ENCODE measurements at regions not wholly inside any gene's neighbourhood (a gene's known extent, or its start where the extent isn't known, plus 50 kb on each side); places are given as distances from the start of the nearest gene placed in this dataset.
"Not testable (repeated sequence)": the region's sequence is repeated elsewhere in the genome, so short reads cannot be mapped to it uniquely, and the experiment has no call there.

- TF ChIP-seq CTCF (conservative IDR thresholded peaks at IDR 0.05; ENCODE audit: low read depth, low read length); USF2 (IDR thresholded peaks at IDR 0.05; ENCODE audit: low read depth, low read length); CEBPB (IDR thresholded peaks at IDR 0.05; ENCODE audit: low read depth, low read length); FOS (IDR thresholded peaks at IDR 0.05; ENCODE audit: low read depth, low read length); POLR2A (IDR thresholded peaks at IDR 0.05; ENCODE audit: low read depth, low read length); MXI1 (IDR thresholded peaks at IDR 0.05; ENCODE audit: borderline replicate concordance, low read depth, low read length); RFX5 (IDR thresholded peaks at IDR 0.05; ENCODE audit: low read depth, low read length); CHD1 (IDR thresholded peaks at IDR 0.05; ENCODE audit: low read depth, low read length); SMC3 (IDR thresholded peaks at IDR 0.05; ENCODE audit: low read depth, low read length): not testable (repeated sequence)
Observed at GRCh38 chr5:178045963-178046362, 49.9 kb upstream of the PROP1 start.

Measured in IMR-90 (cell line).